Mesendoderm (in vitro differentiated cells): ENCODE measurements at regions not wholly inside any gene's neighbourhood (a gene's known extent, or its start where the extent isn't known, plus 50 kb on each side); places are given as distances from the start of the nearest gene placed in this dataset.

ENCODE experiments used
- DNase-seq: peaks from one replicate; pipeline ENCODE4 v3.0.0; 2013
- H2AK5ac ChIP-seq: 2 replicates; pipeline ENCODE4 v1.6.1; 2013; ENCODE audit warnings: low read length, inconsistent platforms
- H2BK120ac ChIP-seq: 2 replicates; pipeline ENCODE4 v1.6.1; 2013; ENCODE audit warnings: low read depth, mild to moderate bottlenecking, low read length, moderate library complexity, mixed read lengths
- H2BK15ac ChIP-seq: replicated peaks from 2 replicates; pipeline ENCODE4 v1.6.1; 2013; ENCODE audit warnings: low read depth, mild to moderate bottlenecking, moderate library complexity
- H2BK5ac ChIP-seq: 2 replicates; pipeline ENCODE4 v1.6.1; 2013; ENCODE audit warnings: low read length, inconsistent platforms
- H3K18ac ChIP-seq: 2 replicates; pipeline ENCODE4 v1.6.1; 2013; ENCODE audit warnings: mild to moderate bottlenecking, low read length, mixed read lengths
- H3K23ac ChIP-seq: one replicate; pipeline ENCODE4 v1.6.1; 2013; ENCODE audit warnings: low read length
- H3K27ac ChIP-seq: 2 replicates; pipeline ENCODE4 v1.5.1; 2013; ENCODE audit warnings: low read depth, mild to moderate bottlenecking, inconsistent platforms, low read length, moderate library complexity
- H3K27me3 ChIP-seq: 2 replicates; pipeline ENCODE4 v1.6.1; 2013; ENCODE audit warnings: low read length, control low read depth, mild to moderate bottlenecking, inconsistent platforms; ENCODE audit not compliant: insufficient read depth, poor library complexity
- H3K36me3 ChIP-seq: 2 replicates; pipeline ENCODE4 v1.6.1; 2013; ENCODE audit warnings: low read length, inconsistent platforms; ENCODE audit not compliant: control insufficient read depth, insufficient read depth
- H3K4ac ChIP-seq: one replicate; pipeline ENCODE4 v1.6.1; 2013; ENCODE audit warnings: low read depth, mild to moderate bottlenecking, low read length, moderate library complexity
- H3K4me1 ChIP-seq: 2 replicates; pipeline ENCODE4 v1.6.1; 2013; ENCODE audit warnings: low read depth, low read length, inconsistent platforms; ENCODE audit not compliant: control insufficient read depth
- H3K4me2 ChIP-seq: 2 replicates; pipeline ENCODE4 v1.6.1; 2013; ENCODE audit warnings: low read length
- H3K4me3 ChIP-seq: 2 replicates; pipeline ENCODE4 v1.5.1; 2013; ENCODE audit warnings: mild to moderate bottlenecking, low read length
- H3K56ac ChIP-seq: one replicate; pipeline ENCODE4 v1.6.1; 2013; ENCODE audit warnings: low read length
- H3K79me1 ChIP-seq: 2 replicates; pipeline ENCODE4 v1.6.1; 2013; ENCODE audit warnings: low read length, inconsistent platforms
- H3K79me2 ChIP-seq: 2 replicates; pipeline ENCODE4 v1.6.1; 2013; ENCODE audit warnings: mild to moderate bottlenecking, low read length; ENCODE audit not compliant: control insufficient read depth, insufficient read depth
- H3K9ac ChIP-seq: 2 replicates; pipeline ENCODE4 v1.6.1; 2013; ENCODE audit warnings: low read length, inconsistent platforms
- H4K5ac ChIP-seq: one replicate; pipeline ENCODE4 v1.6.1; 2013; ENCODE audit warnings: low read length
- H4K8ac ChIP-seq: one replicate; pipeline ENCODE4 v1.6.1; 2013; ENCODE audit warnings: low read depth, mild to moderate bottlenecking, control low read depth, low read length, moderate library complexity
- WGBS: extraction: QIAGEN DNeasy Blood & Tissue Kit; methylation state at CpG from one replicate; pipeline ENCODE4 v1.1.7; 2013; ENCODE audit warnings: low lambda C conversion rate, missing lambda C conversion rate; ENCODE audit not compliant: insufficient coverage; ENCODE audit errors: extremely low coverage; 5-methylcytosine and 5-hydroxymethylcytosine counted together

- H3K4ac ChIP-seq: no peak overlapping the region
- H3K4me3 ChIP-seq: no peak overlapping the region
- no peak overlapping the region for H3K56ac ChIP-seq
- no peak overlapping the region for H2BK15ac ChIP-seq
- no peaks in the 10 kb centered on the region for H3K36me3 ChIP-seq
- no peak overlapping the region for H4K8ac ChIP-seq
- no peak overlapping the region for H3K27ac ChIP-seq
- H3K27me3 ChIP-seq: no peaks in the 10 kb centered on the region
- WGBS: no CpG with 5 or more reads among the region's 1 CpG
- no peak overlapping the region for H2AK5ac ChIP-seq
- no peak overlapping the region for H2BK120ac ChIP-seq
- no peak overlapping the region for H3K9ac ChIP-seq
- no peaks in the 10 kb centered on the region for H3K4me1 ChIP-seq
- no peak overlapping the region for H3K23ac ChIP-seq
- no peaks in the 10 kb centered on the region for H3K79me2 ChIP-seq
- H3K79me1 ChIP-seq: no peaks in the 10 kb centered on the region
- no peak for DNase-seq
- H3K18ac ChIP-seq: no peak overlapping the region
- no peak overlapping the region for H3K4me2 ChIP-seq
- no peak overlapping the region for H2BK5ac ChIP-seq
- H4K5ac ChIP-seq: no peak overlapping the region
Observed at GRCh38 chr2:168312036-168312822, 64.8 kb upstream of the STK39 start.

- Histone ChIP-seq H3K27me3 (no peaks in the 10 kb centered on the region), H2AK5ac (no peak overlapping the region), H3K4ac (no peak overlapping the region), H3K9ac (no peak overlapping the region), H3K79me1 (no peaks in the 10 kb centered on the region), H2BK120ac (no peak overlapping the region), H3K18ac (no peak overlapping the region), H3K23ac (no peak overlapping the region), H3K4me3 (no peak overlapping the region), H3K36me3 (no peaks in the 10 kb centered on the region), H2BK5ac (no peak overlapping the region), H3K56ac (no peak overlapping the region), H4K5ac (no peak overlapping the region), H3K27ac (no peak overlapping the region), H4K8ac (no peak overlapping the region), H2BK15ac (no peak overlapping the region), H3K79me2 (no peaks in the 10 kb centered on the region), H3K4me2 (no peak overlapping the region), H3K4me1 (no peaks in the 10 kb centered on the region)
- WGBS: no CpG with 5 or more reads among the region's 1 CpG
- no peak for DNase-seq
Observed at GRCh38 chr2:168314236-168314635, 66.8 kb upstream of the STK39 start.

- H3K4ac ChIP-seq: no peak overlapping the region
- H3K23ac ChIP-seq: no peak overlapping the region
- H2BK5ac ChIP-seq: no peak overlapping the region
- no peak overlapping the region for H2AK5ac ChIP-seq
- H3K18ac ChIP-seq: no peak overlapping the region
- no peak overlapping the region for H3K27ac ChIP-seq
- H3K9ac ChIP-seq: no peak overlapping the region
- no peak for DNase-seq
- no peaks in the 10 kb centered on the region for H3K27me3 ChIP-seq
- H3K79me1 ChIP-seq: no peaks in the 10 kb centered on the region
- H3K4me1 ChIP-seq: no peaks in the 10 kb centered on the region
- H3K56ac ChIP-seq: no peak overlapping the region
- no peak overlapping the region for H2BK15ac ChIP-seq
- no peaks in the 10 kb centered on the region for H3K79me2 ChIP-seq
- H2BK120ac ChIP-seq: no peak overlapping the region
- no peak overlapping the region for H3K4me3 ChIP-seq
- H4K8ac ChIP-seq: no peak overlapping the region
- H3K36me3 ChIP-seq: no peaks in the 10 kb centered on the region
- WGBS: no CpG with 5 or more reads among the region's 4 CpGs
- no peak overlapping the region for H3K4me2 ChIP-seq
- no peak overlapping the region for H4K5ac ChIP-seq
Observed at GRCh38 chr2:168315331-168316072, 68.1 kb upstream of the STK39 start.

- H3K4me2 ChIP-seq: no peak overlapping the region
- H3K79me2 ChIP-seq: no peaks in the 10 kb centered on the region
- no peak overlapping the region for H3K56ac ChIP-seq
- no peak overlapping the region for H3K4me3 ChIP-seq
- H2AK5ac ChIP-seq: no peak overlapping the region
- no peaks in the 10 kb centered on the region for H3K27me3 ChIP-seq
- no peaks in the 10 kb centered on the region for H3K79me1 ChIP-seq
- H3K18ac ChIP-seq: no peak overlapping the region
- H3K4me1 ChIP-seq: no peaks in the 10 kb centered on the region
- H3K23ac ChIP-seq: no peak overlapping the region
- H3K4ac ChIP-seq: no peak overlapping the region
- no peak overlapping the region for H2BK15ac ChIP-seq
- no peak overlapping the region for H4K8ac ChIP-seq
- H3K36me3 ChIP-seq: no peaks in the 10 kb centered on the region
- H3K9ac ChIP-seq: no peak overlapping the region
- H3K27ac ChIP-seq: no peak overlapping the region
- no peak for DNase-seq
- no peak overlapping the region for H2BK120ac ChIP-seq
- no peak overlapping the region for H4K5ac ChIP-seq
- no peak overlapping the region for H2BK5ac ChIP-seq
Observed at GRCh38 chr2:168316073-168316440, 68.7 kb upstream of the STK39 start.

- no peak overlapping the region for H2BK5ac ChIP-seq
- H3K79me2 ChIP-seq: no peaks in the 10 kb centered on the region
- no peaks in the 10 kb centered on the region for H3K79me1 ChIP-seq
- no peak overlapping the region for H3K4me2 ChIP-seq
- no peak overlapping the region for H4K8ac ChIP-seq
- H3K4ac ChIP-seq: no peak overlapping the region
- H2BK120ac ChIP-seq: no peak overlapping the region
- no peak overlapping the region for H2BK15ac ChIP-seq
- no peak overlapping the region for H4K5ac ChIP-seq
- H3K27ac ChIP-seq: no peak overlapping the region
- no peak overlapping the region for H3K9ac ChIP-seq
- no CpG with 5 or more reads among the region's 1 CpG for WGBS
- H3K4me3 ChIP-seq: no peak overlapping the region
- no peak overlapping the region for H3K18ac ChIP-seq
- H2AK5ac ChIP-seq: no peak overlapping the region
- no peak overlapping the region for H3K56ac ChIP-seq
- no peaks in the 10 kb centered on the region for H3K4me1 ChIP-seq
- no peak overlapping the region for H3K23ac ChIP-seq
- DNase-seq: no peak
- no peaks in the 10 kb centered on the region for H3K27me3 ChIP-seq
- no peaks in the 10 kb centered on the region for H3K36me3 ChIP-seq
Observed at GRCh38 chr2:168317282-168317681, 69.9 kb upstream of the STK39 start.

- H3K27me3 ChIP-seq: no peaks in the 10 kb centered on the region
- H3K79me1 ChIP-seq: no peaks in the 10 kb centered on the region
- H3K27ac ChIP-seq: no peak overlapping the region
- no peak overlapping the region for H3K4me3 ChIP-seq
- DNase-seq: no peak
- no peak overlapping the region for H2AK5ac ChIP-seq
- H3K4me2 ChIP-seq: no peak overlapping the region
- no peak overlapping the region for H2BK120ac ChIP-seq
- no peaks in the 10 kb centered on the region for H3K36me3 ChIP-seq
- H2BK5ac ChIP-seq: no peak overlapping the region
- no peak overlapping the region for H3K9ac ChIP-seq
- no peak overlapping the region for H4K5ac ChIP-seq
- no peak overlapping the region for H3K18ac ChIP-seq
- H3K23ac ChIP-seq: no peak overlapping the region
- H2BK15ac ChIP-seq: no peak overlapping the region
- H3K4me1 ChIP-seq: no peaks in the 10 kb centered on the region
- H4K8ac ChIP-seq: no peak overlapping the region
- H3K56ac ChIP-seq: no peak overlapping the region
- no peak overlapping the region for H3K4ac ChIP-seq
- H3K79me2 ChIP-seq: no peaks in the 10 kb centered on the region
Observed at GRCh38 chr2:168320267-168320666, 72.9 kb upstream of the STK39 start.
